HL-60 (cell line): ENCODE measurements at regions not wholly inside any gene's neighbourhood (a gene's known extent, or its start where the extent isn't known, plus 50 kb on each side); places are given as distances from the start of the nearest gene placed in this dataset.

Experiments used
- DNase-seq, 2 experiments: peaks; one replicate each; pipeline ENCODE4 v3.0.0-alpha.2; 2010 to 2020; ENCODE audit warnings: low read depth in 1 of 2, low spot score in 1 of 2
- H3K27ac ChIP-seq: fragments of 250-450 bp; sonication (Bioruptor Pico); replicated peaks from 2 replicates; pipeline ENCODE4 v1.5.1; 2020; ENCODE audit warnings: mild to moderate bottlenecking, moderate library complexity
- H3K27me3 ChIP-seq: fragments of 250-450 bp; sonication (Bioruptor Pico); 2 replicates; pipeline ENCODE4 v1.5.1; 2021; ENCODE audit warnings: mild to moderate bottlenecking, moderate library complexity; ENCODE audit not compliant: insufficient read depth, poor library complexity, severe bottlenecking
- H3K4me3 ChIP-seq: replicated peaks from 2 replicates; pipeline ENCODE4 v1.5.1; 2011; ENCODE audit warnings: mild to moderate bottlenecking, control low read depth, low read length; ENCODE audit not compliant: insufficient read depth
- GABPA ChIP-seq: IDR thresholded peaks from 2 replicates; pipeline ENCODE4 v1.6.1; 2012; ENCODE audit warnings: low read depth
- POLR2AphosphoS5 ChIP-seq: IDR thresholded peaks from 2 replicates; pipeline ENCODE4 v1.6.1; 2012; ENCODE audit warnings: low read depth
- SPI1 ChIP-seq: IDR thresholded peaks from 2 replicates; pipeline ENCODE4 v1.6.1; 2012; ENCODE audit warnings: low read depth, mild to moderate bottlenecking, borderline replicate concordance
- TF ChIP-seq, protein P1 (sequence below): IDR thresholded peaks from one replicate; pipeline ENCODE4 v1.5.1; 2011; ENCODE audit warnings: low read length, control low read depth, inconsistent platforms; ENCODE audit not compliant: insufficient read depth
- TF ChIP-seq, protein P2 (sequence below): IDR thresholded peaks from 2 replicates; pipeline ENCODE4 v1.6.1; 2012; ENCODE audit warnings: low read depth; ENCODE audit not compliant: insufficient replicate concordance

DNA sequence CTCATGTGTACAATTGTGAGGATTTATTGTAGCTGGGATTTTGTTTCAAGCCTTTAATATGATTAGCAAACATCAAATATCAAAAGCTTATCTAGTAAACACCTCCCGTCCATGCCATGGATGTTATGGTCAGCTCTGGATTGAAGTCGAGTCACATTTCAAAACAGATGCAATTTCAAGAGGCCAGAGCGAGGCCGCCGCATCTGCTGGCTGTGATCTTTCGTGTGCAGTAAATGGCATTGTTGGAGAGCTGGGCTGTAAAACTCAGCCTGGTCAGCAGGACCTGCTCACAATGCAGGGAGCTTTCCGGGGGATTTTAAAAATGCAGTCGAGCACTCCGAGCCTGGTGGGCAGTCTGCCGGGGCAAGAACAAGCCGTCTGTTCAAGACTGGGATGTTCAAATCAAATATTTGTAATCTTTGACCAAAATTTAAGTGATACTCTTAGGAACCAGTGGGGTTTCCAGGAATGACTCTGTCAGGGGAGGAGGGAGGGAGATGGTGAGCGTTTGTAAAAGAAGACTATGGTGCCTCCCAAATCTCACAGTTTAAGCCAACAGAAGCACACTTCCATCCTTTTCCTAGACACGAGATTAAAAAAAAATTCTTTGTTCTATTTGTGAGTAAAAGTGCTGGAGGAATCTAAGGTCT is 97.6 kb downstream of the MYCN start:
- H3K27ac ChIP-seq: no peak overlapping the region
- no peak for DNase-seq
- no peak for TF ChIP-seq POLR2AphosphoS5
- TF ChIP-seq SPI1: no peak
- TF ChIP-seq, protein P1, sequence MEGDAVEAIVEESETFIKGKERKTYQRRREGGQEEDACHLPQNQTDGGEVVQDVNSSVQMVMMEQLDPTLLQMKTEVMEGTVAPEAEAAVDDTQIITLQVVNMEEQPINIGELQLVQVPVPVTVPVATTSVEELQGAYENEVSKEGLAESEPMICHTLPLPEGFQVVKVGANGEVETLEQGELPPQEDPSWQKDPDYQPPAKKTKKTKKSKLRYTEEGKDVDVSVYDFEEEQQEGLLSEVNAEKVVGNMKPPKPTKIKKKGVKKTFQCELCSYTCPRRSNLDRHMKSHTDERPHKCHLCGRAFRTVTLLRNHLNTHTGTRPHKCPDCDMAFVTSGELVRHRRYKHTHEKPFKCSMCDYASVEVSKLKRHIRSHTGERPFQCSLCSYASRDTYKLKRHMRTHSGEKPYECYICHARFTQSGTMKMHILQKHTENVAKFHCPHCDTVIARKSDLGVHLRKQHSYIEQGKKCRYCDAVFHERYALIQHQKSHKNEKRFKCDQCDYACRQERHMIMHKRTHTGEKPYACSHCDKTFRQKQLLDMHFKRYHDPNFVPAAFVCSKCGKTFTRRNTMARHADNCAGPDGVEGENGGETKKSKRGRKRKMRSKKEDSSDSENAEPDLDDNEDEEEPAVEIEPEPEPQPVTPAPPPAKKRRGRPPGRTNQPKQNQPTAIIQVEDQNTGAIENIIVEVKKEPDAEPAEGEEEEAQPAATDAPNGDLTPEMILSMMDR: no peak
- TF ChIP-seq, protein P2, sequence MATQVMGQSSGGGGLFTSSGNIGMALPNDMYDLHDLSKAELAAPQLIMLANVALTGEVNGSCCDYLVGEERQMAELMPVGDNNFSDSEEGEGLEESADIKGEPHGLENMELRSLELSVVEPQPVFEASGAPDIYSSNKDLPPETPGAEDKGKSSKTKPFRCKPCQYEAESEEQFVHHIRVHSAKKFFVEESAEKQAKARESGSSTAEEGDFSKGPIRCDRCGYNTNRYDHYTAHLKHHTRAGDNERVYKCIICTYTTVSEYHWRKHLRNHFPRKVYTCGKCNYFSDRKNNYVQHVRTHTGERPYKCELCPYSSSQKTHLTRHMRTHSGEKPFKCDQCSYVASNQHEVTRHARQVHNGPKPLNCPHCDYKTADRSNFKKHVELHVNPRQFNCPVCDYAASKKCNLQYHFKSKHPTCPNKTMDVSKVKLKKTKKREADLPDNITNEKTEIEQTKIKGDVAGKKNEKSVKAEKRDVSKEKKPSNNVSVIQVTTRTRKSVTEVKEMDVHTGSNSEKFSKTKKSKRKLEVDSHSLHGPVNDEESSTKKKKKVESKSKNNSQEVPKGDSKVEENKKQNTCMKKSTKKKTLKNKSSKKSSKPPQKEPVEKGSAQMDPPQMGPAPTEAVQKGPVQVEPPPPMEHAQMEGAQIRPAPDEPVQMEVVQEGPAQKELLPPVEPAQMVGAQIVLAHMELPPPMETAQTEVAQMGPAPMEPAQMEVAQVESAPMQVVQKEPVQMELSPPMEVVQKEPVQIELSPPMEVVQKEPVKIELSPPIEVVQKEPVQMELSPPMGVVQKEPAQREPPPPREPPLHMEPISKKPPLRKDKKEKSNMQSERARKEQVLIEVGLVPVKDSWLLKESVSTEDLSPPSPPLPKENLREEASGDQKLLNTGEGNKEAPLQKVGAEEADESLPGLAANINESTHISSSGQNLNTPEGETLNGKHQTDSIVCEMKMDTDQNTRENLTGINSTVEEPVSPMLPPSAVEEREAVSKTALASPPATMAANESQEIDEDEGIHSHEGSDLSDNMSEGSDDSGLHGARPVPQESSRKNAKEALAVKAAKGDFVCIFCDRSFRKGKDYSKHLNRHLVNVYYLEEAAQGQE: no peak
- no peak for TF ChIP-seq GABPA
- H3K4me3 ChIP-seq: no peak overlapping the region
- H3K27me3 ChIP-seq: no peaks in the 10 kb centered on the region

DNA sequence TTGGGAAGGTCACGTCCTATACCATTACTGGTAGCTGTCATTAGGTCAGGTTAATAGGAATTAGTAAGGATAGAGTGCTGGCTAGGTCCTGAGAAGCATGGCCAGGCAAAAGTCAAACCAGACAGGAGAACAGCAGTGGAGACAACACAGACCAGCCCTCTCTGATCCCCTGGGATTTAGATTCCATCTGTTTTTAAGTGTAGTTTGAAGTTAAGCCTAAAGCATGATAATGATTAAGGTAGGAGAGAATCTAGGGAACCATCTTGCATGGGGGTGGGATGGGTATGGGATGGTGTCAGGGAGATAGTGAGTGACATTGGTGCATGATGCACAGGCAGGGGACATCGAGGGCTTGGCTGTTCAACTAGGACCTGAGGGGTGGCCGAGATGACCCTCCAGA is 96.6 kb downstream of the MYCN start:
- no peak overlapping the region for H3K4me3 ChIP-seq

DNA sequence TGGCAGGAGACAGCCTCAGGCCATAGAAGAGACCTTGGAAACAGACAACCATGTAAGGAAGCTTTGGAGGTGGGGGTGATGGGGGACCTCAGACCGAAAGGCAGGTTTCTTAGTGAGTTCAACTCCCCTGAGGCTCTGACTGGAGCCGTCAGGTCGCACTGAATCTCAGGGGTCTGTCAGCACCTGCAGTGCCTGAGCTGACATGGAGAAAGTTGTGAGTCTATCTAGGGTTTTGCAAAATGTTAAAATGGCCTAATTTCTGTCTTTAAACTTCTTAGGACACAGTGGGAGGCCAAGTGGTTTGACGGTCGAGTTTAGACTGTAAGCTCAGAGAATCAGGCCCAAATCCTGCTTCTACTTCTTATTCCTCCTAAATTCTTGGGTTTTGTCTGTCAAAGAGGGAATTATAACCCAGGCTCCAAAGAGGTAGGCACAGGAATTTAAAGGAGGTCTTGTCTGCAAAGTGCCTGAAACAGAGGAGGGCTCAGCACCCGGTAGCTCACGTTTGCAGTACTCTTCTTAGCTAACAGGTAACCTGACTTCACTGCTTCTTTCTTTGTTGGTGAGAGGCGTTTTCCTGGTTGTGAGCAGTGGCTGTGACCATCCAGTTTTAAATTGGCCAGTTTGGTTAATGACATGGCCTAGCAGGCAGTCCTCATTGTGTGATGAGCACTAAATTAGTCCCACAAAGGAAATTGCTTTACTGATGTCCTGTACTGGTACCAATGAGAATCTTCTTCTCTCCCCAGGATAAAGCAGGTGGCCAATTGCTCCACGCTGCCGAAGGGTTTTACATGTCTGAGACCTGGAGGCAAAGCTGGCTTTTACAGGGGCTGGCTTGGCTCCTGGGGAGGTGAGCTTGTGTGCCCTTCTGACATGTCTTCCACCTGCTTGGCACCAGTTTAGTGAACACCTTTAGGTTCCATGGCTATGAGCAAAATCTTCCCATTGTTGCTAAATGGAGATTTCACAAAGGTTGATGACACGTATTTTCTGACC is 95.7 kb downstream of the MYCN start:
- Histone ChIP-seq H3K27me3 (no peaks in the 10 kb centered on the region), H3K4me3 (no peak overlapping the region), H3K27ac (no peak overlapping the region)
- TF ChIP-seq GABPA: no peak
- DNase-seq: no peak

More for the DNA sequence above, 96.6 kb downstream of the MYCN start:
- H3K27me3 ChIP-seq: no peaks in the 10 kb centered on the region
- no peak overlapping the region for H3K27ac ChIP-seq
- no peak for DNase-seq
- TF ChIP-seq, protein P1: no peak
- TF ChIP-seq GABPA (no peak), POLR2AphosphoS5 (no peak), SPI1 (no peak)
- TF ChIP-seq, protein P2: no peak

DNA sequence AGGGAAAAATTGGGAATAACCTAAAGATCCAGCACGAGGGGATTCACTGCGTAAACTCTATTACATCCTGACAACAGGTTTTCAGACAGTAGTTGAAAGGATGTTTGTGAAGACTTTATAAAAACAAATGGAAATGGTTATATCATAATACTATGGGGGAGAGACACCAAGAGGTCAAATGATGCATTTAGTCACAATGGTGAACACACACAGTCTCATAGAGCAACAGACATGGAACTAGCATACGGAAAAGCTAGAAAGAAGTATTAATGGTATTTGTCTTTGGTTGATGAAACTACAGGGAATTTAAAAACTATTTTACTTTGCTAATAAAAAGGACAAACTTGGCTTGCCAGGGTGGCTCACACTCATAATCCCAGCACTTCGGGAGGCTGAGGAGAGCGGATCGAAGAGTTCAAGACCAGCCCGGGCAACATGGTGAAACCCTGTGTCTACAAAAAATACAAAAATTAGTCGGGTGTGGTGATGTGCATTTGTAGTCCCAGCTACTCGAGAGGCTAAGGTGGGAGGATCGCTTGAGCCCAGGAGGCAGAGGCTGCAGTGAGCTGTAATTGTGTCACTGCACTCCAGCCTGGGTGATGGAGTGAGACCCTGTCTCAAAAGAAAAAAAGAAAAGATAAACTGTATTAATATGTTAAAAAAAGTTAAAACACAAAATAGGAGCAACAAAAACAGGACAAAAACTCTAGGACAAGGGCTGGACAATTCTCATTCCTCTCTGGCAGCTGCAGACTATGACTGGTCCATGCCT is 94.8 kb downstream of the MYCN start:
- TF ChIP-seq, protein P2: no peak
- TF ChIP-seq, protein P1: no peak
- no peak for TF ChIP-seq GABPA
- no peak for TF ChIP-seq SPI1
- TF ChIP-seq POLR2AphosphoS5: no peak
- no peak overlapping the region for H3K27ac ChIP-seq
- DNase-seq: no peak
- H3K4me3 ChIP-seq: no peak overlapping the region
- no peaks in the 10 kb centered on the region for H3K27me3 ChIP-seq
